ENCODE measurements at regions not wholly inside any gene's neighbourhood (a gene's known extent, or its start where the extent isn't known, plus 50 kb on each side); places are given as distances from the start of the nearest gene placed in this dataset.

DNA sequence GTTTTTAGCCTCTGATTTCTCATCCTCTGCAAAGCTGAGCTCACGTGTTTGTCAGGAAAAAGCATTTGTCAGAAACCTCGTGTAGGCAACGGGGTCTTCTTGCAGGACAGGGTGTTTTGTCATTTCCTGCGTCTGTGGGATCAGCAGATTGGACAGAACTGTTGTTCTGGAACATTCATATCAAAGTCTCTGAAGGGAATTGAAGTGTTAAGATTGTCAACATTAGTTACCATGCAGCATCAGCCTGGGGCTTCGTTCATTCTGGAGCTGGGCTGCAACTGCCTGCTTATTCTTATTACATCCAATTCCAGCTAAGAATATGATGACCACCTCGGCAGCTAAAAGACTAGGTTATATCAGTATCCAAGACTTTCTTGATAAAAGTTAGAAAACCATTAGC is 71.0 kb upstream of the RALGAPA2 start:
- H3K36me3 Mint-ChIP-seq (ENCODE audit: insufficient read depth, unreplicated experiment): no peaks in the 10 kb centered on the region
- ChIA-PET POLR2A (interaction anchor here (1.1 to 2.3 kb wide), 4 partner anchors 11 to 72 kb away, joined by 3 to 8 read pairs (median 4); no protein-coding TSS in a partner anchor), CTCF (interaction anchor here (0.6 to 1.9 kb wide), 9 partner anchors 8 to 122 kb away, joined by 3 to 8 read pairs (median 3); no protein-coding TSS in a partner anchor)
- H3K27ac Mint-ChIP-seq (ENCODE audit: low read depth, unreplicated experiment): no peak overlapping the region
- H3K27me3 Mint-ChIP-seq (ENCODE audit: insufficient read depth, unreplicated experiment): no peaks in the 10 kb centered on the region
- intact Hi-C loops (cut with micrococcal nuclease): loop anchor here (5.0 kb wide), 1 partner anchor 51 kb away; no protein-coding TSS in a partner anchor
- peaks cover 19% of the 10 kb centered on the region for H3K4me1 Mint-ChIP-seq (ENCODE audit: insufficient read depth, unreplicated experiment)
- no peak overlapping the region for H3K4me3 Mint-ChIP-seq (ENCODE audit: unreplicated experiment)
- no TSS peak for BruUV-seq (replicated peaks)
- H3K9me3 Mint-ChIP-seq (ENCODE audit: unreplicated experiment): peaks cover 13% of the 10 kb centered on the region
- DNase-seq (ENCODE audit: unreplicated experiment): no peak
- TF ChIP-seq, protein P1, sequence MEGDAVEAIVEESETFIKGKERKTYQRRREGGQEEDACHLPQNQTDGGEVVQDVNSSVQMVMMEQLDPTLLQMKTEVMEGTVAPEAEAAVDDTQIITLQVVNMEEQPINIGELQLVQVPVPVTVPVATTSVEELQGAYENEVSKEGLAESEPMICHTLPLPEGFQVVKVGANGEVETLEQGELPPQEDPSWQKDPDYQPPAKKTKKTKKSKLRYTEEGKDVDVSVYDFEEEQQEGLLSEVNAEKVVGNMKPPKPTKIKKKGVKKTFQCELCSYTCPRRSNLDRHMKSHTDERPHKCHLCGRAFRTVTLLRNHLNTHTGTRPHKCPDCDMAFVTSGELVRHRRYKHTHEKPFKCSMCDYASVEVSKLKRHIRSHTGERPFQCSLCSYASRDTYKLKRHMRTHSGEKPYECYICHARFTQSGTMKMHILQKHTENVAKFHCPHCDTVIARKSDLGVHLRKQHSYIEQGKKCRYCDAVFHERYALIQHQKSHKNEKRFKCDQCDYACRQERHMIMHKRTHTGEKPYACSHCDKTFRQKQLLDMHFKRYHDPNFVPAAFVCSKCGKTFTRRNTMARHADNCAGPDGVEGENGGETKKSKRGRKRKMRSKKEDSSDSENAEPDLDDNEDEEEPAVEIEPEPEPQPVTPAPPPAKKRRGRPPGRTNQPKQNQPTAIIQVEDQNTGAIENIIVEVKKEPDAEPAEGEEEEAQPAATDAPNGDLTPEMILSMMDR (IDR thresholded peaks at IDR 0.05; ENCODE audit: unreplicated experiment): no peak

DNA sequence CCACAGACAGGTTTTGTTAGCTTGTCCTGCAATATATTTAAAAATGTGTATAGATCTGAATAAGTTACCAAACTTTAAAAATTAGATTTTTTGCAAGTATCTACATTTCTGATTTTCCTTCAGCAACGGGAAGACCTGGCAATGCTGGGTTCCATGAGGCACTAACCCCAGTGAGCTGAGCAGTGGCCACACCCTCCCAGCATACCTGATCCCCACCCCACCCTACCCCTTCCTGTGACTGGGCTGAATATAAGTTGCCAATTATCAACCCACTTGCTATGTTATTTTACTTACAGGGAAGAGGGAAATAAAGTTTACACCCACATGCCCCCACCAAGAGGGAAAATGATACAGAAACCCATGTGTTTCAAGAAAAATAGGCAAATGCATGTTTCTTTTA is 70.3 kb upstream of the RALGAPA2 start:
- POLR2A ChIA-PET: interaction anchor here (0.5 to 2.3 kb wide), 5 partner anchors 10 to 72 kb away, joined by 3 to 8 read pairs (median 3); no protein-coding TSS in a partner anchor
- intact Hi-C loops (cut with micrococcal nuclease): loop anchor here (5.0 kb wide), 1 partner anchor 50 kb away; no protein-coding TSS in a partner anchor
- no peak for DNase-seq (ENCODE audit: unreplicated experiment)
- no TSS peak for BruUV-seq (replicated peaks)
- Mint-ChIP-seq H3K27me3 (ENCODE audit: insufficient read depth, unreplicated experiment) (no peaks in the 10 kb centered on the region), H3K9me3 (ENCODE audit: unreplicated experiment) (peaks cover 13% of the 10 kb centered on the region), H3K36me3 (ENCODE audit: insufficient read depth, unreplicated experiment) (no peaks in the 10 kb centered on the region), H3K4me3 (ENCODE audit: unreplicated experiment) (no peak overlapping the region), H3K27ac (ENCODE audit: low read depth, unreplicated experiment) (no peak overlapping the region), H3K4me1 (ENCODE audit: insufficient read depth, unreplicated experiment) (peaks cover 19% of the 10 kb centered on the region)
- TF ChIP-seq, protein P1 (IDR thresholded peaks at IDR 0.05; ENCODE audit: unreplicated experiment): no peak
- CTCF ChIA-PET: interaction anchor here (0.9 to 1.4 kb wide), 5 partner anchors 9 to 117 kb away, joined by 3 to 8 read pairs (median 4); no protein-coding TSS in a partner anchor

DNA sequence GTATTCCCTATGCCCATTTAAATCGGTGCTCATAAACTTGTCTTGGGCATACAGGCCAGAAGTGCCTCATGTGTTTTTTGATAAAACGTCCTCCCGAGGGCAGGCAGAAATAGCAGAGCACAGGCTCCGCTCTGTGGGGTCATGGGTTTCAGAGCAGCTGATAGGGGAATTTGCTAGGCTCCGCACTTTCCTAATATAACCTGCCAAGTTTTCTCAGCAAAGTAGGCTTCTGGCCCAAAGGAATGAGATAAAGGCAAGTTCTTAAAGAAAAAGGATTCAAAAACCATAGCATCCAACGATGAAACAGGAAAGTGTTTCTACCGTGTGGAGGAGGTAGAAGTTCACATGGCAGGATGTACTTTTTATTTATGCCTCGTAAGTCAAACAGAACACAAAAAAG is 69.8 kb upstream of the RALGAPA2 start:
- H3K27ac Mint-ChIP-seq (ENCODE audit: low read depth, unreplicated experiment): no peak overlapping the region
- no TSS peak for BruUV-seq (replicated peaks)
- ChIA-PET POLR2A (interaction anchor here (1.7 to 2.3 kb wide), 2 partner anchors 10 to 71 kb away, joined by 4 to 8 read pairs; no protein-coding TSS in a partner anchor), CTCF (interaction anchor here (1.1 to 1.4 kb wide), 3 partner anchors 9 to 44 kb away, joined by 3 to 4 read pairs (median 4); no protein-coding TSS in a partner anchor)
- peaks cover 19% of the 10 kb centered on the region for H3K4me1 Mint-ChIP-seq (ENCODE audit: insufficient read depth, unreplicated experiment)
- no peak for DNase-seq (ENCODE audit: unreplicated experiment)
- H3K9me3 Mint-ChIP-seq (ENCODE audit: unreplicated experiment): peaks cover 7% of the 10 kb centered on the region
- TF ChIP-seq, protein P1 (IDR thresholded peaks at IDR 0.05; ENCODE audit: unreplicated experiment): no peak
- H3K4me3 Mint-ChIP-seq (ENCODE audit: unreplicated experiment): no peak overlapping the region
- intact Hi-C loops (cut with micrococcal nuclease): loop anchor here (5.0 kb wide), 1 partner anchor 50 kb away; no protein-coding TSS in a partner anchor
- H3K36me3 Mint-ChIP-seq (ENCODE audit: insufficient read depth, unreplicated experiment): no peaks in the 10 kb centered on the region
- no peaks in the 10 kb centered on the region for H3K27me3 Mint-ChIP-seq (ENCODE audit: insufficient read depth, unreplicated experiment)

DNA sequence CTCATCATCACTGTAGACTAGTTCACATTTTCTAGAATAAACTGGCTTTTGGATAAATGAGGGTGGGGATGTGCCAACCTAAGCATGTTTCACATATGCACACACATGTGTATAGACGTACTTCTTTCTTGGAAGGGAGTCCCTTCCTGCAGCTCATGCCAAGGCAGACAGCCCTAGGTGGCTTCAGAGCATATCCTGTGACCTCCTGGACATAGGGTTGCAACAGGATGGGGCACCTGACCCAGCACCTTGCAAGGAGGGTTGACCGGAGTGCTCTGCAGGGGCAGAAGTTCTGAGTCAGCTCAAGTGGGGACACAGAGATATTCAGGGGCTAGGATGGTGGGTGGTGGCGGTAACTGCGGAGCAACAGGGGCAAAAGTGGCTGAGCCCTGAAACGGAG is 68.6 kb upstream of the RALGAPA2 start:
- ChIA-PET POLR2A (interaction anchor here (0.7 to 2.8 kb wide), 21 partner anchors 9 to 522 kb away, joined by 3 to 38 read pairs (median 5); partner anchors contain the start of genes KIZ, RALGAPA2 and XRN2), CTCF (interaction anchor here (0.6 to 3.8 kb wide), 10 partner anchors 9 to 545 kb away, joined by 3 to 45 read pairs (median 3); partner anchors contain the start of genes KIZ and RALGAPA2)
- Mint-ChIP-seq H3K27ac (ENCODE audit: low read depth, unreplicated experiment) (no peak overlapping the region), H3K9me3 (ENCODE audit: unreplicated experiment) (no peaks in the 10 kb centered on the region), H3K27me3 (ENCODE audit: insufficient read depth, unreplicated experiment) (no peaks in the 10 kb centered on the region), H3K4me1 (ENCODE audit: insufficient read depth, unreplicated experiment) (peaks cover 19% of the 10 kb centered on the region), H3K36me3 (ENCODE audit: insufficient read depth, unreplicated experiment) (no peaks in the 10 kb centered on the region), H3K4me3 (ENCODE audit: unreplicated experiment) (no peak overlapping the region)
- no TSS peak for BruUV-seq (replicated peaks)
- TF ChIP-seq, protein P1 (IDR thresholded peaks at IDR 0.05; ENCODE audit: unreplicated experiment): no peak
- intact Hi-C loops (cut with micrococcal nuclease): loop anchor here (5.0 kb wide), 1 partner anchor 49 kb away; no protein-coding TSS in a partner anchor
- DNase-seq (ENCODE audit: unreplicated experiment): no peak
